Activated CD4-positive, alpha-beta T cell treated with anti-CD3 and anti-CD28 coated beads, Interleukin-2, amount 50 U/mL, for 16 hours (primary cell): ENCODE measurements at regions not wholly inside any gene's neighbourhood (a gene's known extent, or its start where the extent isn't known, plus 50 kb on each side); places are given as distances from the start of the nearest gene placed in this dataset.
"Not testable (repeated sequence)": the region's sequence is repeated elsewhere in the genome, so short reads cannot be mapped to it uniquely, and the experiment has no call there.

Experiments used
- DNase-seq: peaks from one replicate; pipeline ENCODE4 v3.0.0-alpha.2; 2020

- DNase-seq, result no peak
Measured at GRCh38 chr14:84254290-84254689, 1275.7 kb upstream of the FLRT2 start.

- no peak for DNase-seq
Measured at GRCh38 chr14:84262932-84263331, 1267.0 kb upstream of the FLRT2 start.

GRCh38 chr14:84272290-84272721 lies 1257.6 kb upstream of the FLRT2 start:
- DNase-seq, result no peak

GRCh38 chr14:84273181-84273580 lies 1256.8 kb upstream of the FLRT2 start:
- DNase-seq, result no peak

- DNase-seq, result no peak
Measured at GRCh38 chr14:84282618-84283017, 1247.3 kb upstream of the FLRT2 start.

- DNase-seq, result no peak
Measured at GRCh38 chr14:84288781-84289180, 1241.2 kb upstream of the FLRT2 start.

- no peak for DNase-seq
Measured at GRCh38 chr14:84298663-84299195, 1231.2 kb upstream of the FLRT2 start.

- DNase-seq, result no peak
Measured at GRCh38 chr14:84303140-84303539, 1226.8 kb upstream of the FLRT2 start.

- no peak for DNase-seq
Measured at GRCh38 chr14:84312551-84312950, 1217.4 kb upstream of the FLRT2 start.

- no peak for DNase-seq
Measured at GRCh38 chr14:84323450-84323849, 1206.5 kb upstream of the FLRT2 start.

DNA sequence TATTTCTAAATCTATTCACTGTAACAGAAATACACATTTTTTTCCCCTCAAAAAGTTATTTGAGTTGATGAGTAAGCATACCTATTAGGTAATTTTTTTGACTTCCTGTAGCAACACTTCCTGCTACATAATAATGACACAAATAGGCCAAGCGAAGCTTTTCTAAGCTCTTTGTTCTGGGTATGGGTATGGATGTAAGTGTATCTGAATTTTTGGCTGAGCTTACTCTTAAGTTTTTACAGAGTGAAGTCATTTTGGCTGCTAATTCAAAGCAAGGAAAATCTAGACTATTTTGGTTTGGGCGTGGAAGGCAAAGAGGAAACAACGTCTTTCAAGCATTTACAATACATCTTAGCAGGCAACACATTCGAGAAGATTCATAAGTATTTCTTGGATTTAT lies 1206.0 kb upstream of the FLRT2 start:
- no peak for DNase-seq

GRCh38 chr14:84336433-84336832 lies 1193.5 kb upstream of the FLRT2 start:
- no peak for DNase-seq

- no peak for DNase-seq
Measured at GRCh38 chr14:84340938-84341337, 1189.0 kb upstream of the FLRT2 start.

- DNase-seq, result not testable (repeated sequence)
Measured at GRCh38 chr14:84341867-84342266, 1188.1 kb upstream of the FLRT2 start.

DNA sequence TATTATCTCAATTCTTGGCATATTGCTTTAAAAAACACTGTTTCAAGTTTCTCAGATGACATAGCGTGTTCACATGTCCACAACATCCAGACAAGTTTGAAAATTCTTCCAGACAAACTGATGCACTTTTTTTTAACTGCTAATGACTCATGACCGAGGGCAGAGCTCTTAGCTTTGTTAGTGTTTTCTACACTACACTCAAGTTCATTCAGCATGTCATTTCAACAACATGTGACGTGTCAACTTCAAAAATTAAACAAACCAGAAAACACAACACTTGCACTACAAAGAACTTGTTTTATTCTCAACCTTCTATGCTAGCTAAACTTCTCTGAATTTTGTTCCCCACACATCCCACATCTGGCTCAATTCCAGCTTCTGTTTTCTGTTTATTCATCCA lies 1186.3 kb upstream of the FLRT2 start:
- no peak for DNase-seq

- no peak for DNase-seq
Measured at GRCh38 chr14:84351646-84352045, 1178.3 kb upstream of the FLRT2 start.

DNA sequence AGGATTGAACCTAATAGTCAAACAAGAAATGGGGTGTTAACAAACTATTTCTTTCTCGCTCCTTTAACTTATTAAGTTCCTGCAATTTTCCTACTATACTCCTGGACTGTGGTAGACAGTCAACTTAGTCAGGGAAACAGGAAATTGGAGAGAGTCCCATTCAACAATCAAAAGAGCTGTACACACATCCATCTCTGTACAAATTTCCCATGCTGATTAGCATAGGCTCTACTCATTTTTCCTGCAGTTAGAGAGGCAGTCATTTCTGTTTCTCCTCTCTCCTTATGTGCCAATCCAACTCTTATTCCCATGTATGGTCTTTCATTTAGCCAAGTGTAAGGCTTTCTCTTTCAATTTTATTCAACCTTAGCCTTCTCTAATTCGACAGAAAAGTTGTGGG lies 1168.5 kb upstream of the FLRT2 start:
- DNase-seq, result no peak

DNA sequence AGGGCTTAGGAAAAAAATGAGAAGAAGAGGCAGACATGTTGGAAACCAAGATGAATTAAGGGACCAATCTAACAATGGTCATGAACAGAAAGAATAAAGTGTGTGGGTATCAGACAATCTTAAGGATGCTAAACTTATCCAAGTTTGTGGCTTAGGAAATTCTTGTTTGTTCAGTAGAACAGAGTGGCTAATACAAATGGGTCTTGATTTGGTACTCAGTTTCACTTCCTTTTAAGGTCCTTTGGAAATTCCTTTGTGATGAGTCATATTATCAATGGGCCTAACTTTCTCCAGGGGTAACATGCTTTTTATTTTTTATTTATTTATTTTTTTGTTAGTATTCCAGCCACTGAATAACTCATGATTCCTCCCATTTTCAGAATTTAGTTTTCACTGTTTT lies 1154.7 kb upstream of the FLRT2 start:
- no peak for DNase-seq

GRCh38 chr14:84390010-84390409 lies 1139.9 kb upstream of the FLRT2 start:
- no peak for DNase-seq

DNA sequence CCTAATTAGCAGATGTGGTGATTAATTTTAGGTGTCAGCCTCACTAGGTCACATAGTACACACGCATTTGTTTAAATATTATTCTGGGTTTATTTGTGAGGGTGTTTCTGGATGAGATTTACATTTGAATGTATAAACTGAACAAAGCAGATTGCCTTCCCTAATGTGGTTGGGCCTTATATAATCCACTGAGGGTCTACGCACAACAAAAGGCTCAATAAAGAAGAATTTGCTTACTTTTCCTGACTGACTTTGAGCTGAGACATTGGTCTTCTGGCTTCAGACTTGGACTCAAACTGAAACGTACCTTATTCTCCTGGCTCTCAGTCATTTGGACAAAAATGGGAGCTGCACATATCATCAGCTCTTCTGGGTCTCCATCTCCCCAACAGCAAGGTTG lies 1132.3 kb upstream of the FLRT2 start:
- DNase-seq, result no peak

DNA sequence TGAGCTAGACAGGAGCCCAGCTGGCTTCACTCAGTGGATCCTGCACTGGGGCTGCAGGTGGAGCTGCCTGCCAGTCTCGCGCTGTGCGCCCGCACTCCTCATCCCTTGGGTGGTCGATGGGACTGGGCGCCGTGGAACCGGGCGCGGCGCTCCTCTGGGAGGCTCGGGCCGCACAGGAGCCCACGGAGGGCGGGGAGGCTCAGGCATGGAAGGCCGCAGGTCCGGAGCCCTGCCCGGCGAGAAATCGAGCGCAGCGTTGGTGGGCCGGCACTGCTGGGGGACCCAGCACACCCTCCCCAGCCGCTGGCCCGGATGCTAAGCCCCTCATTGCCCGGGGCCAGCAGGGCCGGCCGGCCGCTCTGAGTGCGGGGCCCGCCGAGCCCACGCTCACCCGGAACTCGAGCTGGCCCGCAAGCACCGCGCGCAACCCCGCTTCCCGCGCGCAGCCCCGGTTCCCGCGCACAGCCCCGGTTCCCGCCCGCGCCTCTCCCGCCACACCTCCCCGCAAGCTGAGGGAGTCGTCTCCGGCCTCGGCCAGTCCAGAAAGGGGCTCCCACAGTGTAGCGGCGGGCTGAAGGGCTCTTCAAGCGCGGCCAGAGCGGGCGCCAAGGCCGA lies 1130.5 kb upstream of the FLRT2 start:
- DNase-seq, result no peak

DNA sequence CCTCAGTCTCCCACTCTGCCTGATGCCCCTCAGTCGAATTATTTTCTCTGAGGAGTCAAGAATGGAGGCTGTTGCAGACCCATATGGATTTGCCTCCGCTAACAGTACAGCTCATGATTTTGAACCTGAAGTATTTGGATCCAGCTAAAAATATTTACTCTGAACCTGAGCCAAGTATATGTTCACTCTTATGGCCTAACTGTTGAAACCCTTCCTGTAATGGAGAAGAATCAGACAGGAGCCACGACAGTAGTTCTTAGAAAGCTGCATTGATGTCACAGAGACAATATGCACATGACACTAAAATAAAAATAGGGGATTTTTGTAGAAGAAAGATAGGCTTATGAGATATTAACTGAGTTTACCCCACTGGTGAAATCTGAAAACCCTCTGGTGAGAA lies 1128.3 kb upstream of the FLRT2 start:
- no peak for DNase-seq

- no peak for DNase-seq
Measured at GRCh38 chr14:84403585-84403984, 1126.4 kb upstream of the FLRT2 start.

DNA sequence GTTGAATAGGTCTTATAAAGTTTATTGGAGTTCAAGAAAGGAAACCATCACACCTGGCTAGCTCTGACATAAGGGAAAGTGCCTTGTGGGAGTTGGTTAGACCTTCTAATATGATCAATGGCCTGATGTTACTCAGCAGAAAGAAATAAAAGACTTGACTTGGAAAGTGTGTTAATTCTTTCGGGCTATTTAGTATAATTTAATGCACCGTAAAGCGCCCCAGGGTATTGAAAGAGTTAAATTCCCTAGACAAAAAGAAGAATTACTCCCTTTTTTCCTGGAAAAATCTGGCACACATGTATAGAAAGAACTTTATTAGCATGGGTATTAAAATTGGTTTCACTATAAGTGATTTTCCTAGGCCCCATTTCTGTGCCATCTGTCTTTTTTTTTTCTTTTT lies 1125.7 kb upstream of the FLRT2 start:
- DNase-seq, result no peak

DNA sequence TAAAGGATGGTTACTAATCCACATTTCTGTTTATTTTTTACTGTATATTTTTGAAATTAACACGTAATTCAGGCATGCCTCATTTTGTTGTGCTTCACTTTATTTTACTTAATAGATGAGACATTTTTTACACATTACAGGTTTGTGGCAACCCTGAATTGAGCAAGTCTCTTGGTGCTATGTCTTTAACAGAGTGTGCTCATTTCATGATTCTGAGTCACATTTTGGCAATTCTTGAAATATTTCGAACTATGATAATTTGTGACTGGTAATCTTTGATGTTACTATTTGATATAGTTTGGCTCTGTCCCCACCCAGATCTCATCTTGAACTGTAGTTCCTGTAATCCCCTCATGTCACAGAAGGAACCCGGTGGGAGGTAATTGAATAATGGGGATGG lies 1120.5 kb upstream of the FLRT2 start:
- no peak for DNase-seq
